ENCODE measurements at regions not wholly inside any gene's neighbourhood (a gene's known extent, or its start where the extent isn't known, plus 50 kb on each side); places are given as distances from the start of the nearest gene placed in this dataset.

- intact Hi-C loops (cut with DNase I), result no loop called here
- FAIRE-seq (no peak), DNase-seq (no peak)
- TF ChIP-seq, protein P1, sequence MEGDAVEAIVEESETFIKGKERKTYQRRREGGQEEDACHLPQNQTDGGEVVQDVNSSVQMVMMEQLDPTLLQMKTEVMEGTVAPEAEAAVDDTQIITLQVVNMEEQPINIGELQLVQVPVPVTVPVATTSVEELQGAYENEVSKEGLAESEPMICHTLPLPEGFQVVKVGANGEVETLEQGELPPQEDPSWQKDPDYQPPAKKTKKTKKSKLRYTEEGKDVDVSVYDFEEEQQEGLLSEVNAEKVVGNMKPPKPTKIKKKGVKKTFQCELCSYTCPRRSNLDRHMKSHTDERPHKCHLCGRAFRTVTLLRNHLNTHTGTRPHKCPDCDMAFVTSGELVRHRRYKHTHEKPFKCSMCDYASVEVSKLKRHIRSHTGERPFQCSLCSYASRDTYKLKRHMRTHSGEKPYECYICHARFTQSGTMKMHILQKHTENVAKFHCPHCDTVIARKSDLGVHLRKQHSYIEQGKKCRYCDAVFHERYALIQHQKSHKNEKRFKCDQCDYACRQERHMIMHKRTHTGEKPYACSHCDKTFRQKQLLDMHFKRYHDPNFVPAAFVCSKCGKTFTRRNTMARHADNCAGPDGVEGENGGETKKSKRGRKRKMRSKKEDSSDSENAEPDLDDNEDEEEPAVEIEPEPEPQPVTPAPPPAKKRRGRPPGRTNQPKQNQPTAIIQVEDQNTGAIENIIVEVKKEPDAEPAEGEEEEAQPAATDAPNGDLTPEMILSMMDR (IDR thresholded peaks at IDR 0.05; ENCODE audit: borderline replicate concordance, extremely low read depth, insufficient read depth), result no peak
- Histone ChIP-seq H3K9ac (ENCODE audit: low read length in 3 of 3) (no peak overlapping the region), H3K9me3 (ENCODE audit: control insufficient read depth in 2 of 3, insufficient read depth in 1 of 3, low read length in 3 of 3) (no peaks in the 10 kb centered on the region), H3K27ac (ENCODE audit: low read depth in 2 of 2, low read length in 2 of 2) (no peak overlapping the region), H3K4me1 (ENCODE audit: control insufficient read depth in 2 of 3, insufficient read depth in 2 of 3, low read depth in 1 of 3, low read length in 3 of 3) (no peaks in the 10 kb centered on the region), H3K4me3 (ENCODE audit: low read length in 3 of 3) (no peak overlapping the region), H3K27me3 (ENCODE audit: control insufficient read depth, insufficient read depth, low read length) (no peaks in the 10 kb centered on the region), H3K36me3 (ENCODE audit: control insufficient read depth in 2 of 3, insufficient read depth in 3 of 3, low read length in 3 of 3) (no peaks in the 10 kb centered on the region)
Observed at GRCh38 chr20:57970116-57970515, 258.3 kb downstream of the ANKRD60 start.

- Histone ChIP-seq H3K36me3 (ENCODE audit: control insufficient read depth in 2 of 3, insufficient read depth in 3 of 3, low read length in 3 of 3) (no peaks in the 10 kb centered on the region), H3K4me1 (ENCODE audit: control insufficient read depth in 2 of 3, insufficient read depth in 2 of 3, low read depth in 1 of 3, low read length in 3 of 3) (no peaks in the 10 kb centered on the region), H3K4me3 (ENCODE audit: low read length in 3 of 3) (no peak overlapping the region), H3K27me3 (ENCODE audit: control insufficient read depth, insufficient read depth, low read length) (no peaks in the 10 kb centered on the region), H3K9ac (ENCODE audit: low read length in 3 of 3) (no peak overlapping the region), H3K9me3 (ENCODE audit: control insufficient read depth in 2 of 3, insufficient read depth in 1 of 3, low read length in 3 of 3) (no peaks in the 10 kb centered on the region), H3K27ac (ENCODE audit: low read depth in 2 of 2, low read length in 2 of 2) (no peak overlapping the region)
- FAIRE-seq (no peak), DNase-seq (no peak)
- TF ChIP-seq, protein P1 (IDR thresholded peaks at IDR 0.05; ENCODE audit: borderline replicate concordance, extremely low read depth, insufficient read depth), result no peak
- intact Hi-C loops (cut with DNase I), result no loop called here
Observed at GRCh38 chr20:57968120-57968519, 258.3 kb upstream of the PMEPA1 start.

DNA sequence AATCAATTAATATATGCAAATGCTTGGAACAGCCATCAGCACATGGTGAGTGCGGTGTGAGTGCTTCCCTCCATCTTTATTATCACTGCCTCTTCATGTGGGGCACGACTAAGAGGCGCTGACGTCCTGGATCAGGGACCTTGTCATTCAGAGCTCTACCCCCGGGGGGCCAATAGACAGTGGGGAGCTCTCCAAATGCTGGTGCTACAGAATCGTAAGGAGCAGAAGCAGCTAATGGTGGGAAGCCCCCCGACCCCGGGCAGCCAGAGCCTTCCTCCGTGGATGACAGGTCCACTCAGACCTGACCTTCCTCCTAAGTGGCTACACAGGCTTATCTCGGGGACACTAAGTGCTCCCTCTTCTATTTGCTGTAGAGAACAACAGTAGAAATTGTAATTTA, 257.5 kb upstream of the PMEPA1 start:
- TF ChIP-seq, protein P1 (IDR thresholded peaks at IDR 0.05; ENCODE audit: borderline replicate concordance, extremely low read depth, insufficient read depth), result no peak
- intact Hi-C loops (cut with DNase I), result no loop called here

GRCh38 chr20:57966620-57967019, 256.8 kb upstream of the PMEPA1 start:
- H3K9me3 ChIP-seq (ENCODE audit: control insufficient read depth in 2 of 3, insufficient read depth in 1 of 3, low read length in 3 of 3), result no peaks in the 10 kb centered on the region
- no peak overlapping the region for H3K27ac ChIP-seq (ENCODE audit: low read depth in 2 of 2, low read length in 2 of 2)
- no peaks in the 10 kb centered on the region for H3K4me1 ChIP-seq (ENCODE audit: control insufficient read depth in 2 of 3, insufficient read depth in 2 of 3, low read depth in 1 of 3, low read length in 3 of 3)
- DNase-seq (no peak), FAIRE-seq (no peak)
- H3K4me3 ChIP-seq (ENCODE audit: low read length in 3 of 3), result no peak overlapping the region
- intact Hi-C loops (cut with DNase I), result no loop called here
- no peak overlapping the region for H3K9ac ChIP-seq (ENCODE audit: low read length in 3 of 3)
- H3K27me3 ChIP-seq (ENCODE audit: control insufficient read depth, insufficient read depth, low read length), result no peaks in the 10 kb centered on the region
- H3K36me3 ChIP-seq (ENCODE audit: control insufficient read depth in 2 of 3, insufficient read depth in 3 of 3, low read length in 3 of 3), result no peaks in the 10 kb centered on the region
- TF ChIP-seq, protein P1 (IDR thresholded peaks at IDR 0.05; ENCODE audit: borderline replicate concordance, extremely low read depth, insufficient read depth), result no peak

More for the DNA sequence above, 257.5 kb upstream of the PMEPA1 start:
- Histone ChIP-seq H3K27me3 (ENCODE audit: control insufficient read depth, insufficient read depth, low read length) (no peaks in the 10 kb centered on the region), H3K27ac (ENCODE audit: low read depth in 2 of 2, low read length in 2 of 2) (no peak overlapping the region), H3K9ac (ENCODE audit: low read length in 3 of 3) (no peak overlapping the region), H3K4me3 (ENCODE audit: low read length in 3 of 3) (no peak overlapping the region), H3K36me3 (ENCODE audit: control insufficient read depth in 2 of 3, insufficient read depth in 3 of 3, low read length in 3 of 3) (no peaks in the 10 kb centered on the region), H3K4me1 (ENCODE audit: control insufficient read depth in 2 of 3, insufficient read depth in 2 of 3, low read depth in 1 of 3, low read length in 3 of 3) (no peaks in the 10 kb centered on the region), H3K9me3 (ENCODE audit: control insufficient read depth in 2 of 3, insufficient read depth in 1 of 3, low read length in 3 of 3) (no peaks in the 10 kb centered on the region)
- FAIRE-seq (no peak), DNase-seq (no peak)

Data from kidney (tissue), 13 donors.